GM18507 (cell line): ENCODE measurements at regions not wholly inside any gene's neighbourhood (a gene's known extent, or its start where the extent isn't known, plus 50 kb on each side); places are given as distances from the start of the nearest gene placed in this dataset.
"Not testable (repeated sequence)": the region's sequence is repeated elsewhere in the genome, so short reads cannot be mapped to it uniquely, and the experiment has no call there.

Experiments used
- DNase-seq: peaks from one replicate; pipeline ENCODE4 v3.0.0; 2011; ENCODE audit warnings: low read depth; ENCODE audit not compliant: insufficient read length; ENCODE audit errors: extremely low spot score
- FAIRE-seq: peaks from 2 replicates; lab custom pipeline; 2011; peaks lifted over from hg19 to GRCh38; lab: Jason Lieb, UNC

DNA sequence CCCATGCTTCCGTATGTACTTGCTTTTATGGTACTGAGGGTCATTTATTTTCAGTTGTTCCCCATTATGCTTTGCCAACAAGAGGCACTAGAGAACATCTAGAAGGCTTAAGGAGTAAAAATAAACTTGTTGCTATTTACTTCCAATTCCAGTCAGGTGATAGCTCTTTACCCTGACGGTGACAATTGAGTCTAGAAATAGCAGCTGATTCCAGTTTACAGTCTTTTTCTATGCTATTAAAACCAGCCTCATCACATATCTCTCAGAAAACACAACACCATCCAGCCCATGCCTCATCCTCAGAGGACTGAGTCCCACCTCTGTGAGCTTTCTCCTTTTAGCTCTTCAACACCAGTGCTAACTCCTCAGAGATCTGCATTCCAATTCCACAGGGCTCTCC is 327.0 kb downstream of the GPD2 start:
- no peak for DNase-seq
- FAIRE-seq, result no peak

DNA sequence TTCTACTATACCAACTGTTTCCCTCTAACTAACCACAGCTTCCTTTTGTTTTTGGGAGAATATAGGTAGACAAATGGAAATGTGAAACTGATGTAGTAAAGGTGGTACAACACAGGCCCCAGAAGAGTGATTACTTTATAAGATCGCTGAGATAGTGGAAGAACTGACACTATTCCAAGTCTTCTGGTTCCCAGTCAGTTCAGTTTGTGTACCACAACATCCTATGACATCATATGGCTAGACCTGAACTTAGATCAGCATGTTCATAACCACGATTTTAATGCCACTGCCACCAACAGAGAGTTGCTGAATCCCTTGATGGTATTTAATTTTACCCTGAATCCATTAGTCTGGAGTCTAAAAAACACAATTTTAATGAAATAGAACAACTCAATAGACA is 328.9 kb downstream of the GPD2 start:
- FAIRE-seq (no peak), DNase-seq (no peak)

DNA sequence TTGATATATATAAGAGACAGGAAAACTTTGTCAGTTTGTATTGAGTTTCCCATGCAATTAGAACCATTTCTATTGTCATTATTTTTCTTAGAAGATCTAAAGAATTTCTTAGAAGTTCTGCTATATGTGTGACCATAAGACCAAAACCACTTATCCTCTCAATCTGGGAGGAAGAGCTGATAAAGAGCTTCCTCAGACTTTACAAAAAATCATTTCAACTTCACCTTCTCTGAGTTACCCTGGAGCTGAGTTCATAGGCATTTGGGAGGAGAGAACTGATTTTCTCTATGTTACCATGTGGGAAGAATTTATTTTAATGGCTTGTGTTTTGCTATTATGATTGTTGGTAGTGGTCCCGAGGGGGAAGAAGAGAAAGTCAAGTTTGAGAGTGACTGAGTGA is 329.3 kb downstream of the GPD2 start:
- no peak for FAIRE-seq
- no peak for DNase-seq

DNA sequence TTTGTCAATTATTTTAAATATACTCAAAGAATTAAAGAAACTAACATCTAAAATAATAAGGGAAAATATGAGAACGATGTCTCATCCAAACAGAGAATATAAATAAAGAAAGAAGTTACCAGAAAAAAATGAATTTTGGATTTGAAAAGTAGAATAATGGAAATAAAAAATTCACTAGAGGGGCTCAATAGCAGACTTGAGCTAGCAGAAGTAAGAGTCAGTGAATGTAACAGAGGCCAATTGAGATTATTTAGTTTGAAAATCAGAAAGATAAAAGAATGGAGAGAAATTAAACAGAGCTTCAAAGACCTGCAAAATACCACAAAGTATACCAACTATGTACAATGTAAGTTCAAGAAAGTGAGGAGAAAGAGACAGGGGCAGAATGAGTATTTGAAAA is 333.6 kb downstream of the GPD2 start:
- DNase-seq (no peak), FAIRE-seq (no peak)

DNA sequence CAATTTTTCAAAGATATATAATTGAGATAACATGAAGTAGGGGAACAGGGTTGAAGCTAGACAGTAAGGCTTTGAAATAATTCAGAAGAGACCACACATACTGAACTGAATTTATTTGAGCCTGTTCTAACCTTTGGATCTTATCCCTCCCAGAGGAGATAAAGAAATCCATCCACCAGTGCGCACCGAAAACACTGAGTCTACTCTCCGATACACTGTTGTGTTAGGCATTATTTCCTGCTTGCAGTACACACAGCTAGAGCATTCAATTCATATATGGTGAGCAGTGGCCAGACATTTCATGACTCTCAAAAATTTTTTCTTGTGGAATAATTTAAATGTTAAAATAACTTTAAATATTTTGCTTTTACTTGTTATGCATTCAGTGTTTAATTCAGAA is 342.7 kb downstream of the GPD2 start:
- DNase-seq (no peak), FAIRE-seq (no peak)

DNA sequence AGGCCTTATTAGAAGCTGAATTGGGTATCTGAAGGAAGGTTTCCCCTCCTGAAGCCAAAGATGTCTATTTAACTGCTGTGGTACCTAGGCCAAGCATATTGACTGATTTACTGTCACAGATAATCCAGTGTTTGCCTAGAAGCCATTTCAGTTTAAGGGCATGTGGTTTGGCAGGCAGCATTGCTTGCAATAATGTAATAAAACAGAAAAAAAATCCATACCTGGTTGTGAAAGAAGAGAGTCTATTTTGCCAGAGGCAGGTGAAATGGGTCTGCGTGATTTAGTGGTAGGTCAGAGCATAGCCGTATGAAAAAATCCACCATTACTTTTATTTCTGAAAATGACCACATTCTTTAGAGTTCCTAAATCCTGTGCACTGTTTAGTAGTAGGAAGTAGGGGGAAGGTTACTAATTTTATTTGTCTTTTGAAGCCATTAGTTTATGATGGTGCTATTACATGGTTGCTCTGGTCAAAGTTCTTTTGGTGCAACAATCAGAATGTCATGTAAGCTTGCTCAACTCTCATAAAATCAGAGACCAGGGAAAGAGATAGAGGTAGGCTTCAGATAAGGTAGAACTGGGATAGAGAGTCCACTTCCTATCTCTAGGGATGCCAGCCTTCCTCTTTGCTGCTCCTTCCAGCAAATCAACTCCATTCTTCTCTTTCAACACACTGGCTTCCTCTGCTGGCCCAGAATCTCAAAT is 343.4 kb downstream of the GPD2 start:
- DNase-seq, result no peak
- FAIRE-seq, result no peak

DNA sequence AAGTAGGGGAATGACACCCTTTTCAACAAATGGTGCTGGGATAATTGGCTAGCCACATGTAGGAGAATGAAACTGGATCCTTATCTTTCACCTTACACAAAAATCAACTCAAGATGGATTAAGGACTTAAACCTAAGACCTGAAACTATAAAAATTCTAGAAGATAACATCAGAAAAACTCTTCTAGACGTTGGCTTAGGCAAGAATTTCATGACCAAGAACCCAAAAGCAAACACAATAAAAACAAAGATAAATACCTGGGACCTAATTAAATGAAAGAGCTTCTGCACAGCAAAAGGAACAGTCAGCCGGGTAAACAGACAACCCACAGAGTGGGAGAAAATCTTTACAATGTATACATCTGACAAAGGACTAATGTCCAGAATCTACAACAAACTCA is 345.5 kb downstream of the GPD2 start:
- DNase-seq, FAIRE-seq: not testable (repeated sequence)

DNA sequence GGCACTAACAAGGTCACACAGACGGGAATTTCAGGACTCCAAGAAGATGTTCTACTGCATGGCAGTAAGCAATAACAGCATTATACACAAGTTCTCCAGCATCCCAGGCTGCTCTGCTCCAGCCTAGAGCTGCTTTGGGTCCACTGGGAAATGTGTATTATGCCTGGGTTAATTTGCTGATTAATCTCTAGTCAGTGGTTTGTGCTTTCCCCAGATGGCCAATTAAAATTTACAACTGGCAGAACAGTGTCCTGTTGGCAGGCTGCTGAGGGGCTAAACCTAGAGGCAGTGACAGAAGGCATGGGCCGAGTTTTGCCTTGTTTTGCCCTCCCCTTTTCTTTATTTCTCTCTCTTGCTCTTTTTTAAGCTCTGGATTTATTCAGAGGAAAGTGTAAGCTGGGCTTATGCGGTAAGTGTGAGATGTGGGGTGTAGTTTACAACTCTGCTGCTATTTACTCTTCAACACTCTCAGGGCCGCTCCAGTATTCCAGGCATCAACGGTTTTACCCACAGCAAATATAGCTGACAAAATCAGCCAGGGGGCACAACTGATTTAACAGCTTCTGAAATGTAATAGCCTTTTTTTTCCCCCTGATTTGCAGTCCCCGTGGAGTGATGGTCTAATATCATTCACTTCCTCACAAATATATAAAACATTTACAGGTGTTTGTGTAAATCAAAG is 348.0 kb downstream of the GPD2 start:
- DNase-seq (no peak), FAIRE-seq (no peak)

DNA sequence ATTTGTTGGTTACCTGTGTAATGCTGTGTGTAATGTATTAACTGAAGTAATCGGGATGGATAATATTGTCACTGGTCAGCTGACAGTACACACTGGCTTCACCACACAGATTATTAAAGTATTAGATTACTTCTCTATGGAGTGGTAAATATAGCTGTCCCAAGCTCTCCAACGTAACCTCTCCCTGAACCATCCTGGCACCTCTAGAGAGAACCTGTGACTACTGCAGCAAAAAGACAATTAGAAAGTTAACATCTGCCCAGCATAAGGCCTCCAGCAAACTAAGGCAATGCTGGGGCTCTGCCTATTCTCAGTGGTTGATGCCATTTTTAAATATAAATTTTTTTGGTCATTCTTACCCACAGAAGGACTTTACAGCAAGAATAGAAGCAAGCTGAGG is 351.3 kb downstream of the GPD2 start:
- FAIRE-seq (no peak), DNase-seq (no peak)

DNA sequence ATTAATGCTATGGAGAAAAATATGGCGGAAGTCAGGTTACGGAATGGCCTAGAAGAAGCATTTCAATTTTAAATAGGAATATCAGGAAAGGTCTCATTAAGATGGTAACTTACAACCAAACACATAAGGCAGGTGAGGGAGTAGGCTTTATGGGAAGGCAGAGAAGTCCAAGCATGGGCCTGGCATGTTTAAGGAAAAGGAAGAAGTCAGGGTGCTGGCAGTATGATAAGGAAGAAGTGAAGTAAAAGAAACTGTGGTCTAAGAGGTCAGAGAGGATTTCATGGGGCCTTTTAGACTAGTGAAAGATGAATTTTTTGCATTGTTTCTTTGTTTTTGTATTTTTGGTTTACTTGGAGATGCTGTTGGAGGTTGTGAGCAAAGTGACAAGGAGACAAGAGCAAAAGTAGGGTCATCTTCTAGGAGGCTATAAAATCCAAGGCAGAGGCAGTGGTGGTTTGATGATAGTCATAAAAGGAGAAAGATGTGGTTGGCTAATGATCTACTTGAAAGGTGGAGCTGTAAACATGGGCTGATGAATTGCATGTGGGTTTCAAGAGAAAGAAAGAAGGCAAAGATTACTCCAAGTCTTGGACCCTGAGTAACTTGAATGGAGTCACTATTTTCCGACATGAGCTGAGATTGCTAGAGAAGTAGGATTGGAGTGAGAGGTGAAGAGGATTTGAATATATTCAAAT is 354.3 kb downstream of the GPD2 start:
- no peak for FAIRE-seq
- DNase-seq, result no peak

DNA sequence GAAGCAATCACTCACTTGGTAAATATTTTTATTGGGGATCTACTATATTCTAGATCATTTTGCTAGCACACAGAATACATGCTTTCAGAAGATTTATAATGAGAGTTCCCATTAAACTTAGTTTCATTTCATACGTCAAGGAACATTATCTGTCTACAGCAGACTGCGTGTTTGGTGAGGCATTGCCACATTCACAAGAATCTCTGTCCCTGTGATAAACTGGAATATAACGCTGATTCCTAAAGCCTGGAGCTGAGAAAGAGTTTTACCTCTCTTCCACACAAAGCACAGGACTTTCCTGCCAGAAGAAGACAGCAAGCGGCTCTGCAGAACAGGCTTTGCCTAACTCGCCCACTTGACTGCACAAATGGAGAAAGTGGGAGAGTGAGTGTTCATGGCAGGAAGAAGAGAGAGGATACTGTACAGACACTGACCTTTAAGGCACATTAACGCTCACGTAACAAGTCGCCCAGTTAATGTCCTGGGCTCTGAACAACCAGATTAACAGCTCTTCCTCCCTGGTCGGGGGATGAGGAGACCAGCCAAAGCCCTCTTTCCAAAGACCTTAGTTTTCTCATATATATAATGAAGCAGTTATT is 356.2 kb downstream of the GPD2 start:
- FAIRE-seq (no peak), DNase-seq (no peak)

DNA sequence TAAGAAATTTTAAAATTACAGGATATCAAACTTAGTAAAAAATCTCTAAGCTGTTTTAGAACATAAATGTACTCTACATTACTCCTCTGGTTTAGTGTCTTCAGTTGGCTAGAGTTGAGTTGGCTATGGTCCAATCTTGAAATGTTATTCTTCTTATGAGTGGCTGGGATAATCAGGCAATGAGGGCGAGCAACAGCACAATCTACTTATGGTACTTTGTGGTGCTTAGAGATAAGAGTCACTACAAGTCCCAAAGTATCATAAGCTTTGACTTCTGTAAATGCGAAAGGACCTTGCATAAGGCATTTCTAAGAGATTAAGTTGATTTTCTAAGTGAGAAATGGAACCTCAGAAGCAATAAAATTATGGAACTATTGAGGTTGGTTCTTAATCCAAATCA is 361.7 kb downstream of the GPD2 start:
- DNase-seq (no peak), FAIRE-seq (no peak)

DNA sequence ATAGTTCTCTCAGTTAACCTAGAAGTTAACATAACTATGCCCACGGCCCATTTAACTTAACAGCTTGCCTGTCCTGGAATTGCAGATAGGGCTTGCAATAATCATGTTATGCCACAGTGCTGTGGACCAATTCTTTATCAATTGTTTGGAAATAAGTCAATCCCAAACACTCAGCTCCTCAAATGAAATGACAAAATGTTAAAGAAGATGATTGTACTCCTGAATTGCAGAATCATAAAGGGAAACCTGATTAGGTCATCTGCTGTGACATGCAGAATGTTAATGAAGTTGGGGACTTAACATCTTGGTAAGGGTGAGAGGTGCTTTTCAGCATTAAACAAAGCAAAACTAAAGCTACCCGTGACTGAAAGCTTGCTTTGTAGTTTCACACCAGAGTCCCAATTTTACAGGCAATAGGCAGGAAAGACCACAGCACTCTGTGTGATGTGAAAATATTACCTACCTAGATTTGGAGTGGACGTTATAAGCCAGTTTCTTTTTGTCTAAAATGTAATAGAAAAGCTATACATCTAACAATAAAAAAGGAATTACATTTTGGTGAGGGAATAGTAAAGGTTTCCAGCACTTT is 364.0 kb downstream of the GPD2 start:
- no peak for DNase-seq
- no peak for FAIRE-seq

DNA sequence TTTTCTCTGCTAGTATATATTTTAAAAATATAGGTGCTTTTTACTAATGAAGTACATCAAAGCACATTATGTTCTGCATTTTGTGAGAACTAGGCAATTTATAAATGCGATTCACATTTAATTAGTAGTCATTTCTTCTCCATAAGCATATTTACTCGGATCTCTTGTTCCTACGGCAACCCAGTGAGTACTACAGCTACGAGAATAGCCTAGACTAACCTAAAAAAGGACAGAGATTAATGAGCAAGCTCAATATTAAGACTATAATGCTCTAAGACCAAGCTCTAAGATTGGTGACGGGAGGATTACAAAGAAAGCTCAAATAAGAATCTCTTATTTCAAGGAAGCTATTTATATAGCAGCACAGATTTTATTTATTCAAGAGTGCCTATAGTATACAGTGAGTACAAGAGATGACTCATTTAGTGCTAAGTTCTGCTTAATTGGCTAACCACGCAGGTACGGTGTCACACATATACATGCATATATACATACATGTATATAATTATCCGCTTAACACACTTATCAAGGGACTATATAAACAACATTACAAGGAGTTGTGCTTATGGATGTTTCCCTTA is 364.7 kb downstream of the GPD2 start:
- no peak for FAIRE-seq
- DNase-seq, result no peak

DNA sequence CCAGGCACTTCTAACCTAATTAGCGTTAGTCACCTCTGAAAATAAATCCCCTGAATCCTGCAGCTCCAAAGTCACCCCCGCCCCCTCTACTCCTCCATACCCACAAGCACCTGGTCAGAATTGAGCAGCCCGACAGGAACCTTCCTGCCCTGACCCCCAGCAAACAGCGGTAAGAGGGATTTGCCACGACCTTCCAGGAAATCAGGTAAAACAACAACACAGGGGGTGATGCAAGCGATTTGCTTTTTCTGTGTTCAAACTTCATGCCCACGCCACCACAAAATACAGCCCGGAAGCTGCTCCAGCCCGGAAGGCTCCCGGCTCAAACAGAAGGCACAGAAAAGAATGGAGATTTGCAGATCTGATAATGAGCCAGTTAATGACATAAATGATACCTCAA is 367.1 kb downstream of the GPD2 start:
- no peak for DNase-seq
- no peak for FAIRE-seq

DNA sequence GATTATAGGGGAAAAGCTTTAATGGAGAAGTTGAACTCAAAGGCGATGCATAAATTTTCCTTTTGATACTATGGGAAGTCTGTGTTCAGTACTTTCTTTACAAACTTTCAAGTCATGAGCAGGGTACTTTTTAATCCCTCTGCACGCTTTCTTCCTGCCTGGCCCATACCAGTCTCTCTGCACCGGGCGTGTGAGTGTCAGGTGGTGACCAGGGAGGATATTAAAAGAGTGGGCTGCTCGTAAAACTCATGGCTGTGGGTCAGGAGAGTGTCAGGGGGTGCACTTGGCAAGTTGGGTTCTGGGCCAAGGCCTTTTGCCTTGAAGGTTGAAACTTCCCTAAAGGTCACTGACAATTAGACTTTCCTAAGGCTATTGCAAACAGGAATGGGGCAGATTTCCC is 367.8 kb downstream of the GPD2 start:
- DNase-seq, result no peak
- no peak for FAIRE-seq

DNA sequence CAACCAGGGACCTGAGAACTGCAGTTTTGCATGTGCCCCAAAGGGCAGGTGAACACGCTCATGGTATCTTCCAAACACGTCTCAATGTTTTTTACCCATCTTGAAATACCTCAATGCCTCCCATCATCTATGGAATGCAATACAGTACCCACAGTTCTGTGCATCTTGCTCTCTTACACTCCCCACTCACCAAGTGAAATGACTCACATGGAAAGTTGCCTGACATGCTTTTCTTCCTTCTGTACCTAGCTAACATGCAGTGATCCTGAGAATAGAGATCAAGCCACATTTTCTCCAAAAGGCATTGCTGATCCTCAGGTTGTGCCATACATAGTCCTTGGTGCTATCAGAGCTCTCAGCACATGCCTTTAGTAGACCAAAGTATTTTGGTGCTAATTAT is 373.9 kb downstream of the GPD2 start:
- FAIRE-seq, result no peak
- no peak for DNase-seq

DNA sequence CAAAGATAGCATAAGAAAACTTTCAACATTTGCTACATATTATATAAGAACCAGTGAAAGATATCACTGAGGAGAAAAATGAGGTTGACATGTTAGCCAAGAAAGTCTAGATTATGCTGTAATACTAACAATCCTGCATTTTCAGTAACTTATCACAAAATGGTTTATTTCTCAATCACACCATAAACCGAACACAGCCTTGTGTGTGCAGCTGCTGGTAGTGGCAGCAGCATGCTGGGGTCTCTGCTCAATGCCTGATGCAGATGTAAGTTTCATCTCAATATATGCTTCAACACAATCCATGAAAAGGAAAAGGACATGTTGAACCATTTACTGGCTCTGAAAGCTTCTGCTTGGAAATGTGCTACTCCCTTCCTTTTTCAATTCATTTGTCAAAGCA is 376.3 kb downstream of the GPD2 start:
- DNase-seq, result no peak
- FAIRE-seq, result no peak

DNA sequence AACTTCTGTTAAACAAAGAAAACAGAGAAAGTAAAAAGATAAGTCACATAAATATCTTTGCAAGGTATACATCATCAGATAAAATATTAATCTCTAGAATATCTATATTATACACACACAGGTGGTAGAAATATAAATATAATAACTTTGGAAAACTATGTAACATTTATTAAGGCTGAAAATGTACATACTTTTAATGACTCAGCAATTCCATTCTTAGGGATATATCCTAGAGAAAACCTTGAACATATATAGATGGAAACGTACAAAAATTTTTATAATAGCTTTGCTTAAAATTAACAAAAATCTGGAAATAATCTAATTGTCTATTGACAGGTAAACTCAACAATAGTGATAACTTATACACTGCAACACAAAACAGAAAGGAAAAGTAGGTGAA is 381.3 kb downstream of the GPD2 start:
- DNase-seq (no peak), FAIRE-seq (no peak)

DNA sequence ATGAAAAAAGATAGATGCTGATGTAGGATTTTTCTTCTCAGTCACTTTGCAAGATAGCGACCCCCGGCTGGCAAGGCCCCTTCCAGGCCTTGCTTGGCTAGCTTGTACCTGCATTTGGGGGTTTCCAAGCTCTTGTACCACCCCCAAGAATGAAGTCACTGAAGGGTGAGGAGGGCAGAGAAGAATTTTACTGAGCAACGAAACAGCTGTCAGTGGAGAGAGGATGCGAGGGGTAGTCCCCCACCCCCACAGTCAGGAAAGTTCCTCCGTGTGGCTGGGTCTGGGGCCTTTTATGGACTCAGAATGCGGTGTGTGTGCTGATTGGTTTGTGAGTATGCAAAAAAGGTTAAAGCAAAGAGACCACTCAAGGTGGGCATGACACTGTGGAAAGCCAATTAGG is 382.0 kb downstream of the GPD2 start:
- FAIRE-seq, result no peak
- no peak for DNase-seq
